HG03565 (cell line): ENCODE measurements at regions not wholly inside any gene's neighbourhood (a gene's known extent, or its start where the extent isn't known, plus 50 kb on each side); places are given as distances from the start of the nearest gene placed in this dataset.
"Not testable (repeated sequence)": the region's sequence is repeated elsewhere in the genome, so short reads cannot be mapped to it uniquely, and the experiment has no call there.

Experiments
- ATAC-seq: cut with Tn5 transposase; IDR thresholded peaks from one replicate; pipeline ENCODE4 v1.9.1; 2021; ENCODE audit warnings: mild to moderate bottlenecking, moderate library complexity; ENCODE audit not compliant: unreplicated experiment

DNA sequence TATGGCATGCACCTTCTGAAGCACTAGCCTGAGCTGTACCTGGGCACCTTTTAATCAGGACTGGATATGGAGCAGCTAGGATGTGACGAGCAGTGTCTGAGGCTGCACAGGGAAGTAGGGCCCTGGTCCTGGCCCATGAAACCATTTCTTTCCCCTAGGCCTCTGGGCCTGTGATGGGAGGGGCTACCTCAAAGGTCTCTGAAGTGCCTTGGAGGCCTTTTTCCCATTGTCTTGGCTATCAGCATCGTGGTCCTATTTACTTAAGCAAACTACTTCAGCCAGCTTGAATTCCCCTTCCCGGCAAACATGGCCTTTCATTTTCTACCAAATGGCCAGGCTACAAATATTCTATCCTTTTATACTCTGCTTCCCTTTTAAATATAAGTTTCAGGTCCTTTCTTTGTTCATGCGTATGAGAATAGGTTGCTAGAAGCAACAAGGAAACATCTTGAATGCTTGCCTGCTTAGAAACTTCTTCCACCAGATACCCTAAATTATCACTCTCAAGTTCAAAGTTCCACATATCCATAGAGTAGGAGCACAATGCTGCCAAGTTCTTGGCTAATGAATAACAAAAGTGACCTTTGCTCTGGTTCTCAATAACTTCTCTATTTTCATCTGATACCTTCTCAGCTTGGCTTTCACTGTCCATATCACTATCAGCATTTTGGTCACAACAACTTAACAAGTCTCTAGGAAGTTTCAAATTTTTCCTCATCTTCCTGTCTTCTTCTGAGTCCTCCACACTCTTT lies 673.1 kb downstream of the HTR1B start:
- no peak for ATAC-seq

- ATAC-seq: no peak
Measured at GRCh38 chr6:76789580-76789979, 673.7 kb downstream of the HTR1B start.

GRCh38 chr6:76788155-76788554 lies 675.1 kb downstream of the HTR1B start:
- ATAC-seq: no peak

DNA sequence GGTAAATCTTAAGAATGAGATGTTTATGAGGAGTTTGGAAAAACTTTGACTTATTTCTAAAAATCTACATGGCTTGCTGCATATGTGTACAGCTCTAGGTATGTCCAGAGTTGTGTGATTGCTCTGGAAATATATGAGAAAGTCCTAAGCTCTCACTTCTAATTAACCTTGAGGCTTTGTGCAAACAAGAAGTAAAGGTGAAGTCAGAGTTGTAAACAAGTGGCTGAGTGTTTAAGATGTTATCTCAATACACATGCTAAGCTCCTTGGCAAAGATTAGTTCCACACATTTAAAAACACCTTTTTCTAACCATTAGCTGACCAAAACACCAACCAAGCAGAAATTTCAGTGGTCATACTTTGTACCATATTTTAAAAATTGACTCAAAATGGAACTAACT lies 684.2 kb downstream of the HTR1B start:
- peak; percentile 55 for ATAC-seq

GRCh38 chr6:76776876-76777275 lies 686.4 kb downstream of the HTR1B start:
- ATAC-seq: no peak

DNA sequence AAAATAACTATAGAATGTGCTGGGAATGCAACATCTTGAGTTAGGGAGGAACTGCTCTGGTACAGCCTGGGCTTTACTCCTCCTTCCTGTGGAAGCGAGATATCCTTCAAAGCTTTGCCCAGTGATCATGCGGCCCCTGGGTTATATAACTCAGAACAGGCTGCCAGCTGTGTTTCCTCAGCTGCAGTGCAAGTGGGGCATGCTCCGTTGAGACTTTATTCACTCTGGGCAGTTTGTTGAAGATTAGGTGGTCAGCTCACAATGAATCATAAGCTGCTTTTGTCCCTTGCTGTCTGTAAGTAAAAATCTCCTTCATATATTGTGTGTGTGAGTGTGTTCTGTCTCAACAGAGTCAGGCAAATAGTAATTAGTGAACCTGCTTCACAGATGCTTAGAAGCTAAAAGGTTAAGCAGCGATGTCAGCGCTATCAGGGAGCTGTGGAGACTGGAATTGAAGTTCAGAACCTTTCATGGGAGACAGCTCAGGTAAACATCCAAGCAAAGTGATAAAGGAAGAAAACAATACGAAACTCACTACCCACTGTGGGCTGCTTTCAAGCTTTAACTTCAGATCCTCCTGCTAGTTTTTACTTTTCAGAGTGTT lies 688.4 kb downstream of the HTR1B start:
- ATAC-seq: no peak

GRCh38 chr6:76772951-76773350 lies 690.3 kb downstream of the HTR1B start:
- no peak for ATAC-seq

DNA sequence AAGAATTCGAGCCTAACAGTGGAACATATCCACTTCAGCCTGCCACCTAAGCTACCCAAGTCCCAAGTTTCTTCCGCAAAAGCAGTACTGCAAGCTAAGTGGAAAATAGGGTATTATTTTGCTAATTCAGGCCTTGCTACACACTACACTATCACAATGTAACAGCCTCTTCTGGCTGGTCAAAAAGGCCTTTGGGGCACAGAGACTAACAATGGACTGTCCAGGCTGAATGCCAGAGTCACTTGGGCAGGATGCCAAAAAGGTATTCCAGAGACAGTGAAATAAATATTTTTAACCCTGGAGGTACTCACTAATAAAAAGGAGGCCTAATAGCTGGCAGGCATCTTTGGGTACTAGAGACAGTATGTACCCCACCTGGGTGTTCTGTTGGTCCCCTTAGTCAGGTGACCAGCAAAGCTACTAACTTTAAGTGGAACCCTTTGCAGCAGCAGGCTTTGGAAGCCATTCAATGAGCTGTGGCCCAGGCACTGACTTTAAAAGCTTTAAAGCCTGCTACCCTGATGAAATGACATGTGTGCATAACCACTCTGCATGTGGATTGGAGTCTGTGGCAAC lies 692.1 kb downstream of the HTR1B start:
- ATAC-seq: no peak

DNA sequence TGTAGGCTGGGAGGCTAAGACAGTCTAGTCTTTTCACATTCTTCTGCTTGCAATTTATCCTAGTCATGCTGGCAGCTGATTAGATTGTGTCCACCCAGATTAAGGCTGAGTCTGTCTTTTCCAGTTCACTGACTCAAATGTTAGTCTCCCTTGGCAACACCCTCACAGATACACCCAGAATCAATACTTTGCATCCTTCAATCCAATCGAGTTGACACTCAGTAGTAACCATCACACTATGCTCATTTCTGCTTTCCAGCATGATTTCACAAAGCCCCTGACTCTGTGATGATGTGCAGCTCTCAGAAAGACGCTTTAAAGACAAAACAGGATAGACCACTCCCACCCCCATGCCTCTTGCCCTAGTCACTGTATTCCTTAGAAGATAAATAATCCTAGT lies 693.0 kb downstream of the HTR1B start:
- ATAC-seq: no peak

GRCh38 chr6:76768556-76768955 lies 694.7 kb downstream of the HTR1B start:
- no peak for ATAC-seq

DNA sequence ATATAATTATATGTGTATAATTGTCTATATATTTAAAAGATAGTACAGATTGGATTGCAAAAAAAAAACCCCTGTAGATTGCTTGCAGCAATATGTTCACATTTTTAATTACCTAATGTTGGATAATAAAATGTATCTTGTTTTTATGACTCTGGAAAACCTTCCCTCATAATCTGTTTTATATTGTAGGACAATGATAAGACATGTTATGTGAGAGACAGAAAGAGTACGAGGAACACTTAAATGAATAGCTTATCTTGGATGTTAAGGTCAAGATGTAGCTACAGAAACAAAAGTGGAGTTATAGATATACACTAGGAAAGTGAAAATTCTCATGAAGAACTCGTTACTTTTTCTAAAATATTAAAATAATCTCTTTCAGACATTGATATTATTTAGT lies 691.6 kb upstream of the IMPG1 start:
- ATAC-seq: no peak

- no peak for ATAC-seq
Measured at GRCh38 chr6:76752841-76753240, 680.4 kb upstream of the IMPG1 start.

DNA sequence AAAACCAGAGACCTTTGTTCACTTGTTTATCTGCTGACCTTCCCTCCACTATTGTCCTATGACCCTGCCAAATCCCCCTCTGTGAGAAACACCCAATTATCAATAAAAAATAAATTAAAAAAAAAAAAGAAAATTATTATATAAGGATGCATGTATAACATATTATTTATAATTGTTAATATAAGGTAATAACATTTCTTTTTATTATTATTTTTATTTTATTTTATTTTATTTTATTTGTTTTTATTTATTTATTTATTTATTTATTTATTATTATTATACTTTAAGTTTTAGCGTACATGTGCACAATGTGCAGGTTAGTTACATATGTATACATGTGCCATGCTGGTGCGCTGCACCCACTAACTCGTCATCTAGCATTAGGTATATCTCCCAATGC lies 672.9 kb upstream of the IMPG1 start:
- not testable (repeated sequence) for ATAC-seq

DNA sequence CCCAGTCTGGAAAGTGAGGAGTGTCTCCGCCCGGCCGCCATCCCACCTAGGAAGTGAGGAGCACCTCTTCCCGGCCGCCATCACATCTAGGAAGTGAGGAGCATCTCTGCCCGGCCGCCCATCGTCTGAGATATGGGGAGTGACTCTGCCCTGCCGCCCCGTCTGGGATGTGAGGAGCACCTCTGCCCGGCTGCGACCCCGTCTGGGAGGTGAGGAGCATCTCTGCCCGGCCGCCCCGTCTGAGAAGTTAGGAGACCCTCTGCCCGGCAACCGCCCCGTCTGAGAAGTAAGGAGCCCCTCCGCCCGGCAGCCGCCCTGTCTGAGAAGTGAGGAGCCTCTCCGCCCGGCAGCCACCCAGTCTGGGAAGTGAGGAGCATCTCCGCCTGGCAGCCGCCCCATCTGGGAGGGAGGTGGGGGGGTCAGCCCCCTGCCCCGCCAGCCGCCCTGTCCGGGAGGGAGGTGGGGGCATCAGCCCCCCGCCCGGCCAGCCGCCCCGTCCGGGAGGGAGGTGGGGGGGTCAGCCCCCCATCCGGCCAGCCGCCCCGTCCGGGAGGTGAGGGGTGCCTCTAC lies 671.8 kb upstream of the IMPG1 start:
- ATAC-seq: not testable (repeated sequence)

DNA sequence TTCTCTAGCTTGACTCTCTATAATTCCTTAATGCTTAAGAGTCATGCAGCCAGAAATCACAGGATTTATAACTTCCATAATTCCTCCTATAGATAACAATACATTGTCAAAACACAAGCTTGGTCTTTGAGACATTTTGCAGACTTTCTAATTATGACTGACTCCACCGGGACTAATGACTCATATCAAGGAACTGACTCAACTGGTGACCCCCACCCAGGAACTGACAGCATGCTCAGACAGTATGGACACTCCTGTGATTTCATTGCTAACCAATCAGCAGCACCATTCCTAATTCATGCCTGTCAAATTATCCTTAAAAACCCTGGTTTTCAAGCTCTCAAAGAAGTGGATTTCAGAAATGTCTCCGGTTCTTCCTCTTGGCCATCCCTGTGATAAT lies 670.5 kb upstream of the IMPG1 start:
- ATAC-seq: no peak

- no peak for ATAC-seq
Measured at GRCh38 chr6:76719449-76719848, 647.0 kb upstream of the IMPG1 start.

DNA sequence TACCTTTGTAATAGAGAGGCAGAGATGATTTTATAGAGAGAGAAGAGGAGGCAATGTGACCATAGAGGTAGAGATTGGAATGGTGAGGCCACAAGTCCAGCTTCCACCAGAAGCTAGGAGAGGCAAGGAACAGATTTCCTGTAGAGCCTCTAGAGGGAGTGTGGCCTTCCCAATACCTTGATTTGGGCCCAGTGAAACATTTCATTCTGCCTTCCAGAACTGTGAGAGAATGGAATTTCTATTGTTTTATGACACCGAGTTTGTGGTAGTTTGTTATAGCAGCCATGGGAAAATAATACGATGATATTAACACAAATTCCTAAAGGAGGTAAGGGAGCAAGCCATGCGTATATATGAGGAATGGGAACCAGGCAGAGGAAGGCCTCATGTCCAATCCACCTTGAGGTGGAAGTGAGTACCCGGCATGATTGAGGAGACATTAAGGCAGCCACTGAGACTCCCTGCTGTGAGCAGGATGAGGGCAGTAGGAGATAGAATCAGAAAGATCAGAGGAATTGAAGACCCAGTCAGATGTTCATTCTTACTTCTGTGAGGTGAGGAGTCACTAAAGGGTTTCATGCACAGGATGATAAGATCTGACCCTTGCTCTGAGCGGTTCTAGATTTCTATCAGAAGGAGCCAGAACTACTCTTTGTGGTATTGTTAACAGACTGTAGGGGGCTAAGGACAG lies 636.3 kb upstream of the IMPG1 start:
- no peak for ATAC-seq

DNA sequence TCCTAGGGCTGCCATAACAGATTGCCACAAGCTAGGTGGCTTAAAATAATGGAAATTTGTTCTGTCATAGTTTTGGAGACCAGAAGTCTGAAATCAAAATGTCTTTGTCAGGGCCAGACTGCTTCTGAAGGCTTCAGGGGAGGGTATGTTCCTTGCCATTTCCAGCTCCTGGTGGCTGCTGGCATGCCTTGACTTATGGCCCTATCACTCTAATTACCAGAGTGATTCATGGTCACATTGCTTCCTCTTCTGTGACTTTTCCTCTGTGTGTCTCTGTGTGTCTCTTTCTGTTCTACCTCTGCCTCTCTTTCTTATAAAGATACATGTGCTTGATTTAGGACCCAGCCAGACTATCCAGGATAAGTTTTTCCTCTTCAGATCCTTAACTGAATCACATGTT lies 635.2 kb upstream of the IMPG1 start:
- ATAC-seq: no peak

- ATAC-seq: no peak
Measured at GRCh38 chr6:76706631-76707030, 634.2 kb upstream of the IMPG1 start.

DNA sequence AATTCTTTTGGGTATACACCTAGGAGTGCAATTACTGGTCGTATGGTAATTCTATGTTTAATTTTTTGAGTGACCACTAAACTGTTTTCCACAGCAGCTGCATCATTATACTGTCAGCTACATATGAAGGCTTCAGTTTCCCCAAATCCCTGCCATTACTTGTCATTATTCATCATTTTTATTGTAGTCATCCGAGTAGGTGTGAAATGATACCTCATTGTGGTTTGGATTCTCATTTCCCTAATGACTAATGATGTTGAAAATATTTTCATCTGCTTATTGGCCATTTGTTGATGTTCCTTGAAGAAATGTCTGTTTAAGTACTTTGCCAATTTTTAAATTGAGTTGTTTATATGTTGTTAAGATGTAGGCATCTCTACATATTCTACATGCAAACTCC lies 633.6 kb upstream of the IMPG1 start:
- no peak for ATAC-seq

GRCh38 chr6:76703786-76704185 lies 631.3 kb upstream of the IMPG1 start:
- ATAC-seq: no peak

DNA sequence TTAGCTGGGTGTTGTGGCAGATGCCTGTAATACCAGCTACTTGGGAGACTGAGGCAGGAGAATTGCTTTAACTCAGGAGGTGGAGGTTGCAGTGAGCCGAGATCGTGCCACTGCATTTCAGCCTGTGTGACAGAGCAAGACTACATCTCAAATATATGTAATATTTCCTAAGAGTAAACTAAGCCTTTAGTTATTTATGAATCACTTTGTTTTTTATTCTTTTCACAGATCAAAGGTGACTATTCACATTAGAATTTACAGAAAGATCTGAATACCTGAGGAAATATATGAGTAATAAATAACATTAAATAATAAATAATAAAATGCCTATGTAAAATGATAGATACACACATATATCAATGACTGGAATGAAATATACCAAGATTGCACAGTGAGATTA lies 630.8 kb upstream of the IMPG1 start:
- no peak for ATAC-seq
